HG03442 (cell line): ENCODE measurements at regions not wholly inside any gene's neighbourhood (a gene's known extent, or its start where the extent isn't known, plus 50 kb on each side); places are given as distances from the start of the nearest gene placed in this dataset.

Experiments used
- ATAC-seq: cut with Tn5 transposase; IDR thresholded peaks from one replicate; pipeline ENCODE4 v1.9.1; 2021; ENCODE audit warnings: mild to moderate bottlenecking, moderate library complexity; ENCODE audit not compliant: unreplicated experiment

DNA sequence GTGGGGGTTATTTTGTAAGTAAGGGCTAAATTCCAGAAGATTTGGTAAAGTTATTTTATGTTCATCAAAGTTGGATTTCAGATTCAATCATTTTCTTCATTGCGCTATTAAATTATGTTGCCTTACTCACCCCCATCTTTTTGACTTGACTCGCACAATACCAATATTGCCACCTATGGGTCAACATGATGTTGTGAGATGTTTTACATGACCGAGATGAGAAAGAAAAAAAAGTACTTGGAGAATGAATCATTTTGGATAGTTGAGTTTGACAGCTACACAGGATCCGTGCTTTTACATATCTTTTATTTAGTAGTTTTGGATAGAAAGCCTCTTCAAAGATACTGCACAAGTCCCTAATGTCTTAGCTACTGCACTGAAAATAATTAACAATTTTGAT is 224.2 kb upstream of the EMCN start:
- ATAC-seq = no peak

DNA sequence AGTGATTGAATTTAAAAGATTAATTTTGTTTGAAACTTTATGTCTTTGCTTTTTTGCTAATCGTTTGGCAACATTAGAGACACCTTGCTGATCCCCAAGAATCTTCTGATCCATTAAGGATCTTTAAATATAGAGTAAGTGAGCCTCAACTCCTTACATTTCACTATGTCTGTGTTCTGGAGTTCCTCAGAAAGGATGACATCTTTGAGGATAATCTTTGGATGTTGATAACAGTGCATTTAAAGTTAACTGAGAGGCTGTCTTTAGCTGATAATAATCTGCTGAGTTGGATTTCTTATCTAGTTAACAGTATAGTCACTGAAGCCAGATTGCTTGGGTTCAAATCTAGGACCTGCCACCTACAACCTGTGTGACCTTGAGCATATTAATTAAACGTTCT is 221.6 kb upstream of the EMCN start:
- ATAC-seq = no peak

DNA sequence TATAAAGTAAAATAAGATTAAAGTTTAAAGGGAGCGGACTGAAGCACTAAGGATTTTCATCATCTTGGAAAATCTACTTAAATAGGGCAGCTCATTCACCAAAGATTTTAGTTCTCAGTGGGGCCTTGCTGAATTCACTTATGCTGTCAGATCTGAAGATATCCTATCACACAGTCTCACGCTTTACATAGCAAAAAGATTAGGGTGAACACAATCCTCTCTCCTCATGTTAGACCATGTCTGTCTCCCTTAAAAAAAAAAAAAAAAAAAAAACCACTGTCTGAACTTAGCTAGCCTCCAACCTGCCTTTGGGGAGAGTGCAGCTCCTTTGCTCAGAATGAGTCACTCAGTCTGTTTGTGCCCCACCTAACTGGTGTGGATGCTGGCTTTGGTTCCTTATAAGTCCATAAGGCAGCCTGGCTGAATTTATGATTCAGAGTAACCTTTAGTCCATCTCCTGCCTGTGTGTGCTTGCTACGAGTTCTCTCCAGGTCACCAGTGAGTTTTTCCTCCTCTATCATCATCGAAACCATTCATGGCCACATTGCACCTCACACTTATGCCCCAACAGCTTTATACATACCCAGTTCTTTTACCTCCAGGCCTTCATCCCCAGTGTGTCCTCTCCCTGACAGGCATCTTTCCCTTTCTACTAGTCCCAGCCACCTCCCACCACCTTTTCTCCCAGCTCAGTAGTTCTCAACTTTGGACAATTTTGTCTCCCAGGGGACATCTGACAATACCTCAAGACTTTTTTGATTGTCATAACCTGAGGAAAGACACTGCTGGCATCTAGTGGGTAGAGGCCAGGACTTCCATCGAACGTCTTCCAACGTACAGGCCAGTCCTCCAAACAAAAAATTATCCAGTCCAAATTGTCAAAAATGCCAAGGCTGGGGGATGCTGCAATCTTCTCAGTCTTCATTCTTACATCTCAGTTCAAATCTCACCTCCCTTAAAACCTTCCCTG is 220.7 kb upstream of the EMCN start:
- ATAC-seq = peak; percentile 67

DNA sequence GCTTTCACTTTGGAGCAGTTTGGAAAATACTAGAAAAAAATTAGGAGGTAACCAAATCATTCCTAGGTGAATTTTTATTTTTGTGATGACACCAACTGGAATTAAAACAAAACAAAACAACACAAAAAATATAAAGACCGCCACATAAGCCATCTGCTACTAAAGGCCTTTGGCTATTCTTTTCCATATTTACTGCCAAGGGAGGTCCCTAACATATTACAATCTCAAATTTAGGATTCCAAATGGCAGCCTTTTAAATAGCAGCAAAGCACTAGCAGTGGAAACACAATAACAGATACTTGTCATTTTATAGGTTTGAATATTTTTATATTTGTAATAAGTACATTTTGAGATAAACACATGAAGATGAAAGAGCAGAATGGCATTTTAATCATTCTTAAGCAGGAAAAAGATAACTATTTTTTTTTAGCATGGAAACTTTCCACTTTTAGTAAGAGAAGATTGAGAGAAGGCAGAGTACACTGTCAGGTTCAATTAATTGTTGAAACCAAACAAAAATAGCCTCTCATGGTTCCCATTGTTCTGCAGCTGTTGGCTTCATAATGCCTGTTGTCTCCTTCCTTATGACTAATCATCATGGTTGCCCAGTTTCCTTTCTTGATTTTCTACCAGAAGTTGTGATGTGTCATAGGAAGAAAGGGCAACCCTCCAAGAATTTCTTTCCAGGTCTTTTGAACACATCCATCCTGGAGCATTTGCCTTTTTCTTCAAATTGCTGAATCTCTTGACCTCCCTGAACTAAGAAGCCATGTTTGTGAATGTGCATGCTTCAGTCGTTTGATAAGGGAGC is 219.0 kb upstream of the EMCN start:
- ATAC-seq = no peak

DNA sequence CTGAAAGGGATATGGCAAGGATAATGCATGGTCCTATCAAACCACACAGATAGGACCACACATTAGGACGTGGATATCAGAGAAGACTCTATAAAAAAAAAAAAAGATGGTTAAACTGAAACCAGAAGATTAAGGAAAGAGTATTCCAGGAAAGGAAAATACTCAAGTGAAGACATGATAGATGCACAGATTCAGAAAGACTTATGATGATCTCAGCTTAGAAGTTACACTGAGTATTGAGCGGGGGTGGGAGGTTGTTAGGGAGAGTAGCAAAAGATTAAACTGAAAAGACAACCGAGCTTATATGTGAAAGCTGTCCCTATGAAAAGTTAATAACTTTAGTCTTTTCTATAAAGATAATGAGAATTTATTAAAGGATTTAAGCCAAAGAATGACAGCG is 211.0 kb upstream of the EMCN start:
- no peak for ATAC-seq

DNA sequence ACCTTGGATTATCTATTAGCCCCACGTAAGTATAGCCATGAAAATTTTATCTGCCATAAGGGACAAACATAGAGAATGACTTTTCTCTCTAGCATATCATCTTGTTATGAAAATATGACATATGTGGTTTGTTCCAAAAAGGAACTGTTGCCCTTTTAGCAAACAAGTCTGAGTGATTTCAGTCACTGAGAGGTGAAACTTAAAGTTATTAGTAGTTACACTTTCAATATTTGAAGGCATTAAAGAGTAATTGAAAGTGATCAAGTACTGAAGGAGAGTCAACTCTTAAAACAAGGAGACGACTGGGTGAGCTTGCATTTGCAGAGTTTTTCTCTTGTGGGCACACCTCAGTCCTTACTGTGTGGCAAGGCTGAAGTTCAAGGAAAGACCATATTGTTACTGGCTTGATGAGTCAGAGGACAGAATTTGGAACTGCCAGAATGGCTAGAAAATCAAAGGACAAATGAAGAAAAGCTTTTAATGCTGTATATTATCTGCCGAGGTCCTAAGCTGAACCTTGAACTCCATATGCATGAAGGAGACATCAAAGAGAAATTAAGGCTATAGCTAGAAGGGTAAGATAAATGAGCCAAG is 205.1 kb upstream of the EMCN start:
- ATAC-seq = peak; percentile 71

DNA sequence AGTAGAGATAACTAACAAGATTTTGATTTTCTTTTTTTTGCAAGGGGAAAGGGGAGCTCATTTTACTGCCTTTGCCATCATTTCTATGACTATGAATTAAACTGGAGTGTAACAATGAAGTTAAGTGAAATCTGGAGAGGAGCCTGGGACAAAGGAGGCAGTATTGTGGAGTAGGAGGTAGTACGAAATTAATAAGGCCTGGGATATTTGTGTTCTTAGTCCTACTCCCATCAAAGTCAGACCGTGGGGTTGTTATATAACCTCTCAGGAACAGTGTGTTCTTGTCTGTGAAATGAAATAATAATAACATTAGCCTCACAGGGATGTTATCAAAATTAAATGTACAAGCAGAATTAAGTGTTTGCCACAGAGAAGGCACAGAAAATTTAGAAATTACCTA is 204.3 kb upstream of the EMCN start:
- ATAC-seq = no peak

DNA sequence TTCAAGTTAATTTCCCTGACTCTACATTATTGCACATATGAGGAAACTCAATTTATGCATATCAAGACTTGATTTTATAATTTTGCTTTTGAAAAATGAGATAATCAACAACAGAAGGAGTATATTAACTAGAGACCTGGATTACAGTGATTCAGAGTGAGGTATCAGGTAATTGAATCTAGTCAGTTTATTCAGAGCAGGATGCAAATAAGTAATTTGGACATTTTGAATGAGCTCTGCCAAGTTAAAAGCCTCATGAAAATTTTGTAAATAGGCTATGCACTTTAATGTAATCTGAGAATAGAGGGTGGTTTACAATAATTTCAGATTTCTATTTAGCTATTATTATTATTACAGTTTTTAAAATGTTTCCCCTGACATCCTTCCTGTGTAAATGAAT is 203.7 kb upstream of the EMCN start:
- ATAC-seq = no peak

DNA sequence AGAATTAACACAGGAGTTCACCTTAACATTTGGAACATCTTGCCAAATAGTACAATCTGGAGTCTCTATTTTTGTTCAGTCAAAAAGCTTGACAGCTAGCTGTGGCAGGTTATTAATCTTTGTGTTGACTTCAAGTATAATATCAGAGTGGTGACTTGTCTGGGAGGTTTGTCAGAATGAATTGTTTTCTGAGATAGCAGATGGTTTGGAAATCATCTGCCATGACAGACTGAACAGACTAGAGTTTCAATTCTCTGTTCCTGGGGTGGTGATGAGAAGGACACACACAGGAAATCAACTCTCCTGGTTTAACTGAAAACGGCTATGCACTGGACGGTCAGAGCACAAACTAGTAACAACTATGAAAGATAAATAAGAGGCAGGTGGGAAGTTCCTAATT is 203.3 kb upstream of the EMCN start:
- ATAC-seq = no peak

DNA sequence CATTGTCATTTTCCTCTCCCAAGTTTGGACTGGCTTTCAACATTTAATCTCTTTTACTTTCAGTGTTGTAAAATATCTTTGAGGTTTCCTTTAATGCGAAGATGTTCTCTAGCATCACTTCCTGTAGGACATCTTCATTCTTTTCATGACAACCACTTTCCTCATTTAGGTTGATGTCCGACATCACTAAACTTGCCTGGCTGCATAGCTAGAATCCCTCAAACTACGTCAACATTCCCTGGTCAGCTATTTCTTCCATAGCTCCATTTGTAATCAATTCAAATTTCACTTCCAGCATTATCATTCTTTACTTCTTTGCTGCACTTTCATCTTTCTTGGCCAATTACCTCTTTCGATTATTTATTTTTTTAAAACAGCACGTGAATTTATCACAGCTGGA is 198.6 kb upstream of the EMCN start:
- no peak for ATAC-seq

DNA sequence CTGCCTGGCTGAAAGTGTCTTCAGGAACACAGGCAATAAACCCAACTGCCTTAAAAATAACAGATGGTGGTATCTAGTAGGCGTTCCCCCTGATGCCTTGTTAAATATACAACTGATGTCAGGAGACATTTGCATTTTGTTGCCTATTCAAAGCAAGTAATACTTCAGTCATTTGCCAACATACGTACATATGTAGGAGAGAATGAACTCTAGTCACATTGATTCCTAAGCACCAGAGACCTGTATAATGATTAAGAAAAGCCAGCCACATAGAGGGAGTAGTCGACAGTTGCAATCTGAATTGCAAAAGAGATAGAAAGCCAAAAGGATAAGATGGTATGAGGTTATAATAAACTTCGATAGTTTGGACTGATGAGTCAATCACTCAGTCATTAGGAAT is 191.0 kb upstream of the EMCN start:
- no peak for ATAC-seq

DNA sequence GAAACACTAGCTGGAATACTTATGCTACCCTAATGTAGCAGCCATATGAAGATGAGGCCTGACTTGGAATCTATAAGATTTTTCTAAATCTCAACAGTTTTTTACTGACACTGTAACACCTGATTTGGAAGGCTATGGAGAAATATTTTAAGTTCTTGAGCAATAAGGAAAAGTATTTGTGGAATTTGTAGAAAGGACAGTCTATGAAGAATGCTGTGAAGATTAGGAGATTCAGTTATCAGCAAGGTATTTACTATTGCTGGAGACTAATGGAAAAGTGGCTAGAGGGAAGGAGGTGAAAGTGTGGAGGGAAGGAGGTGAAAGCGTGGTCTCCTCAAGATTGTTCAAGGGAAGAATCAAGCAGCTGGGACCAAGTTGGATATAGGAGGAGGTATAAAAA is 190.0 kb upstream of the EMCN start:
- ATAC-seq = no peak

DNA sequence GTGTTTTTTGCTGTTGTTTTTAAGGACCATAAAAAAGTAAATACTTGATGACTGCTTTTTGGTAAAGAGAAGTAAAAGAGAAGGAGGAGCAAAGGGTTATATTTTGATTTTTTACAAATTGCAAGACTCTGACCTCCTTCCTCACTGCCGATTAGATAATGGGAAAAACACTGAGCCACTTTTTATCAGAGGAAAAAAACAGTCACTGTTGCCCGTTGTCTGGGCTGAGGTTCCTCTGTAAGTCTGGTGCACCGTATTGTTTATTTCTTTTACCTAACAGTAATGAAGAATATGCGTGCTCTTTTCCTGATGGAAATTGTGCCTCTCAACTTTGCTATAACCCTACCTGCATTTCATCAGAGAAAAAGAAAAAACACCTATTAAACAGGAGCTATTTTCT is 178.7 kb upstream of the EMCN start:
- no peak for ATAC-seq

DNA sequence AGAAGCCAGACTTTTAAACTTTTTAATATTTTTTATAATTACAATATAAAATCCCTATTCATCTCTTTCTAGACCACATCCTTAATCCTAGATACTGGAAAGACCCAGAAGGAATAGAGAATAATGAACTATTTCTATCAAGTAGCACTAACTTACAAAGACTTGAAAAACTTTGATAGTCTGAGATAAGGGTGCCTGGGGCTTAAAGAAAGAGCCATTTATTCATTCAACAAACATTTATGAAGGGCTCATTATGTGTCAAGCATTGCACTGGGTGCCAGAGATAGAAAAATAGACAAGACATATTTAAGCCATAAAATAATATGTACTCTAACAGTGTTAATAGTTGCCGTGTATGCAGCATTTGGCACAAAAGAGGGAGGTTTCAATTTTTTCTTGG is 178.0 kb upstream of the EMCN start:
- no peak for ATAC-seq

DNA sequence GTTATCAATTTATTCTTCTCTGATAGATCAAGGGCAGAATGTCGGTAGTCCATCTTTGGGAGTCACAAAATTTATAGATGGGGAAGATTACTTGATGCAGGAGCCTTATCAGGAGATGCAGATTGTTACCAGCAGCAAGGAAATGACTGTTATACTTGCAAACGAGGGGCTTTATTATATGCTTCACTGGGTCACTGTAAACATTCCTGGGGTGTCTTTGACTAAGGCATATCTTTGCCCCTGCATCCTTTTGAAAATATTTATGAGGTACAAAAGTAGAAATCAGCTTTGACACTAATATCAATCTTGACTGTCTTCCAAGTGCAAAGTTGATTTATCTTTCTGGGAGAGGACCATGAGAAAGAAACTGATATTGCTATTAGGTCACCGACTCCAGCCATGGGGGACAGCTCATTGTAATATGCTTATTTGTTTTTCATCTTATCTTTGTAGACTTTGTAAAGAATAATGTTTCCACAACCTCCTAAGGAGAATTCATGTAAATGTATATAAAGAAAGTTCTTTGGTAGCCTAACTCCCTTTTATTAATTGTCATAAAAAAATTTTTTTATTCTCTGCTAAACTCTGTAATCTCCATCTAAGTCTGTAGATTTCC is 177.3 kb upstream of the EMCN start:
- no peak for ATAC-seq

DNA sequence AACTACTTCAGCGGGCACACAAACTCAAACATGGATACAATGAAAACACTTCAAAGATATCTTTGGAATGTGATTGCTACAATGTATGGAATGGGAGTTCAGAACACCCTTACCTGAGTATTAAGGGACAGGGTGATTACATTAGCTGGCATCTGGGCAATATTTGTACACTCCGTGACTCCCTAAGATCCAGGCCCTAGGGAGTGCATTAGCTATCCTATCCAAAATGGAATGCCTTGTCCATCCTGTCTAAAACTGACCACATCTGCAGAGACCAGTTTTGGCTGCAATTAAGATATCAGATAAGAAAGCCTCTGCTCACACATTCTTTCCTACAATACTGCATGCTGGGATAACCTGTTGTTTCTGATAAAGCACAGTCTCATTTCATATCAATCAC is 176.6 kb upstream of the EMCN start:
- no peak for ATAC-seq

DNA sequence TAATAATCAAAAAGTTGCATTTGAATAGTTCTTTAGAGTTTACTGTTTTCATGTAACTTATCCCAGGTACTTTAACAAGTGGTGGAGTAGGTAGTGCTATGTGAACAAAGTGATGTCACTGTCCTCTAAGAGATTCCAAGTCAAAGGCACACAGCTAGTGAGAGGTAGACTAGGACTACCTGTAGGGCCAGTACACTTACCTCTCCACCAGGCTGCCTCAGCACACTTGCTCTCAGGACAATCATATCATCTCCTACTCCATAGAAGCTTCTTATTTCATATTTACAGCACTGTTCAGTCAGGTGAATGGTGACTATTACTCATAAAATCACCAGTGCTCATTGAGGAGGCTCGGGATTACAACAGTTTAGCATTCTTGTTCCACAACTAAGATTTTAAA is 173.0 kb upstream of the EMCN start:
- no peak for ATAC-seq

DNA sequence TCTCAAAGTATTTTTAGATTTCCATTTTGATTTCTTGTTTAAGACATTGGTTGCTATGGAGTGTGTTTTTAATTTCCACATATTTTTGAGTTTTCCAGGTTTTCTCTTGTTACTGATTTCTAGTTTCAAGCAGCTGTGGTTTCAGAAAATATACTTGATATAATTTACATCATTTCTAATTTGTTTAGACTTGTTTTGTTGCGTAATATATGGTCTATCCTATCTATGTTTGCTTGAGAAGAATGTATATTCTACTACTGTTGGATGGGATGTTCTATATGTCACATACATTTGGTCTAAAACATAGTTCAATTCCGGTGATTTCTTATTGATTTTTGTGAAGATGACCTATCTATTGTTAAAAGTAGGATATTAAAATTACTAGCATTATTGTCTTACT is 170.5 kb upstream of the EMCN start:
- no peak for ATAC-seq

DNA sequence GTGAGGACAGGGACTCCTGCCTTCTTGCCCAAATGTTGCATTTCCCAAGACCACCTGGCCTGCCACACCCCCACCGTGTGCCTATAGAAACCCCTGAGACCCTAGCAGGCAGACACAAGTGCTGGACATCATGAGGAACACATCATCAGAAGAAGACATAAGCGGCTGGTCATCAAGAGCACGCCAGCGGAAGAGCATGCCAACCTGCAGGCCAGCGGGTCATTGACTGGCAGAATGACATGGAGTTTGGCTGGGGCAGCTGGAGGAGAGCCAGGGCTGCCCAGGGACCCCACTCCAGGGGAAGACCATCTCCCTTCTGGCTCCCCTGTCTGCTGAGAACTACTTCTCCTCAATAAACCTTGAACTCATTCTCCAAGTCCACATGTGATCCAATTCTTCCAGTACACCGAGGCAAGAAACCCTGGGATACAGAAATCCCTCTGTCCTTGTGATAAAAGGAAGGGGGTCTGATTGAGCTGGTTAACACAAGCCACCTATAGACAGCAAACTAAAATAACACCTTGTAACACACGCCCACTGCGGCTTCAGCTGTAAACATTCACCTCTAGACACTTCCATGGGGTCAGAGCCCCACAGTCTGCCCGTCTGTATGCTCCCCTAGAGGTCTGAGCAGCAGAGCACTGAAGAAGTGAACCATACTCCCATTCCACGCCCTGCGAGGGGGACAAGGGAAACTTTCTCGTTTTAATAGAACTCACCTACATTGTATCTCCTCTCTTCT is 164.8 kb upstream of the EMCN start:
- ATAC-seq = no peak

DNA sequence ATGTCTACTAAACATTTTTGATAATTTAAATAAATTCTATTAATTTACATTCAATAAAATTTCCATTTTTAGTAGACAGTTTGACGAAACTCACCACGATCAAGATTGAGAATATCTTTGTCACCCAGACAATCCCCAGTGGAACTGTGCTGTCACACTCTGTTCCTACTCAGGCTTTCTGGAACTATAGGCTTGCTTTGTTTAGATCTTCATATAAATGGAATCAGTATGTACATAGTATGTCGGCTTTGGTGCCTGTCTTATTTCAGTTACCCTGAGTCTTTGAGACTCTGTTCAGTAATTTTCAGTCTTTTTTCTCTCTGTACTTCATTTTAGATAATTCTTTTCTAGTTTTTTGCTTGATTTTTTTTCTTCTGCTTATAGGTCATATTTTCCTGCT is 163.5 kb upstream of the EMCN start:
- no peak for ATAC-seq

DNA sequence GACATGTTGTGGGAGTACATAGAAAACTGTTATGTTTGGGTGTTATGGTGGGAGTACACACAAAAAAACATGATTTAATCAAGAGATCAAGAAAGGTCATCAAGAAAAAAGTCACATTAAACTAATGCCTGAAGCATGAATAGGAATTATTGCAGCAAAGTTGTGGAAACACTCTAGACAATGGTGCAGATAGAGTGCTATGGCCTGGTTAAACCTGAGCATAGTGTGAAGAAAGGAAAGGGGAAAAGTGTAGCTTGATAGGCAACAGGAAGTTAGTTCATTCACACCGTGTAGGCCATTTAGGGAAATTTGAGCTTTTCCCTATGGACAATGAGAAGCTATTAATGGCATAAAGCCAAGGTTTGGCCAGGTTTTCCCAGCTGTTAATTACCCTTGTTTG is 162.1 kb upstream of the EMCN start:
- ATAC-seq = no peak
